ENCODE measurements at regions not wholly inside any gene's neighbourhood (a gene's known extent, or its start where the extent isn't known, plus 50 kb on each side); places are given as distances from the start of the nearest gene placed in this dataset.
"Not testable (repeated sequence)": the region's sequence is repeated elsewhere in the genome, so short reads cannot be mapped to it uniquely, and the experiment has no call there.

DNA sequence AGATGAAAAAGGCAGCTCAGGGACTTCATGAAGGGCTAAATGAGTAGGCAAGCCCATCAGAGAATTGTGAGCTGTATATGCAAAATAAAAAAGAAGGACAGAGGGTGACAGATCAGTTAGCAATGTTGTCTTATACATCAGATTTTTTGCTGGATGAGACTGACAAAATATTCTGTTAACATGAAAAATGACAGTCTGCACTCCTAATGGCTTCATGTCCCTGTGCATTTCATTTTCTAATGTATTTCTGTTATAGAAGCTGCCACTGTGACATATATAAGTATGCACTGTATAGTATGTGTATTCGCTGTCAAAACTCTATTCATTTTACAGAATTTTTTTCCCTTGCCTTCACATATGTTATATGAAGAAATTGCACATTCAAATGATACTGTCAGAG lies 559.5 kb downstream of the DMRTA1 start:
- no peak for DNase-seq

DNA sequence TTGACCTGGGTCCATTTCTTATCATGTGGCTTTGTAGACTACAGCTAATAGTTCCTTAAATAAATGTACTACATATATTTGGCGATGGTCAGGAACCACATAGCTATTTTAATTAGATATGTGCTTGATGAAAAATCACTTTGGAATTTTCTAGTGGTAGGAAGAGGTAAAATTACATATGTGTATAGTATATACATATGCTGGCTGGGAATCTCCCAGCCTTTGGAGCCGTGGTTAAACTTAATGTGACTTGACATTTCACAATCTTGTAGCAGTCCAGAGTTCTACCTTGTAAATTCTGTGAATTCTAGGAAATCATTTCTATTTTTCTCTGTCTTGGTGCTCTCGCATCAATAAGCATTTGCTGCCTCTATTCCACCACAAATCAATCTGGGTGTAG lies 565.0 kb downstream of the DMRTA1 start:
- DNase-seq, result no peak

DNA sequence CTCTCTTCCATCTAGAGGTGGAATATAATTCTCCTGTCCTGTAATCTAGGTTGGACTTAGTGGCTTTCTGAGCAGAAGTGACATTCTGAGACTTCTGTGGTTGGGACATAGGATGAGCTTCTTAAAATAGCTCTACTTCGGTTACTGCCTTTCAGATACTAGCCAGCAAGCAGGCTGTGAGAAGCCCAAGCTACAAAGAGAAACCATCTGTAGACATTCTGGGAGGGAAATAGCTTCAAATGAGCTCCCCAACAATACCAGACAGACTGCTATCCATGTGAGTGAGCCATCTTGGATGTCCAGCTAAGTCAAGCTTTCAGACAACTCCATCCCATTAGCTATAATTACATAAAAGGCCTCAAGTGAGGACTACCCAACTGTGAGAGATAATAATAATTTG lies 568.9 kb downstream of the DMRTA1 start:
- DNase-seq, result no peak

GRCh38 chr9:23036416-23036815 lies 589.8 kb downstream of the DMRTA1 start:
- no peak for DNase-seq

DNA sequence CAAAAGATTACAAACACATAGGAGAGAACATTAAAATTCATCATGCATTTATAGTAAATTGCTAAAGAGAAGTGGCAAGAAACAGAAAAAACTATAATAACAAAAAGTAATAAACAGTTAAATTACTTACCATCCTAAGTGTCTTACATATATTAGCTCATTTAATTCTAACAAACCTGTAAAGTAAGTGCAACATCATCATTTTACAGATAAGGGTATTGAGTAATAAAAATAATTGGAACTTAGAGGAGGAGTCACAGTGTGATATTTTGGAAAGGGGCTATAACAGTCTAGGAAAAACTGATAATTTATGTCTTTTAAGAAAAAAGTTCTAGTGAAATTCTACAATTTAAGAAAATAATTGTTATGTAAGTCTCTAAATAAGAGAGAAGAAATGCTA lies 592.8 kb downstream of the DMRTA1 start:
- DNase-seq, result no peak

DNA sequence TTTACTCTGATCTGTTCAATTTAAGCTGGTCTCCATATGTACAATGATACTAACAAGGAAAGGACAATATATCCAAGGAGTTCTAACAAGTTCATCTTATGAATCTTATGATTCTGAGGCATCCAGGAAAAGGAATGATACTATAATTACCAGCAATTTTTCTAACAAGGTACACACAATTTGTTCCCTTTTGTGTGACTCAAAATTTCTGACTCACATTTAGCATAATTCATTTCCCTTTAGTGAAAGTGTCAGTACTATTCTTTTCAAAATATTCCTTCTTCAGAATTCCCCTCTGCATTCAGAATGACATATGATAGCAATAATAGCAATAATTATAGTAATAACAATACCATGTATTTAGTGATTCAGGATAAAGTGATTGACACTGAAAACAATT lies 594.8 kb downstream of the DMRTA1 start:
- no peak for DNase-seq

DNA sequence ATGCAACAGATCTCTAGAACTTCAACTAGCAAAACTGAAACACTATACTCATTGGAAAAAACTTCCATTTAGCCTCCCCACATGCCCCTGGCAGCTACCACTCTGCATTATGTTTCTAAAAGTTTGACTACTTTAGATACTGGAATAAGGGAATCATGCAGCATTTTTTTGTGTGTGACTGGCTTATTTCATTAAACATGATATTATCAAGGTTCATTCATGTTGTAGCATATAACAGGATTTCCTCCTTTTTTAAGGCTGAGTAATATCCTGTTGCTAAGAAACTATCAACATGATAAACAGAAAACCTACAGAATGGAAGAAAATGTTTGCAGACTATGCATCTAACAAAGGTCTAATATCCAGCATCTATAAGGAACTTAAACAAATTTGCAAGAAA lies 597.9 kb downstream of the DMRTA1 start:
- no peak for DNase-seq

DNA sequence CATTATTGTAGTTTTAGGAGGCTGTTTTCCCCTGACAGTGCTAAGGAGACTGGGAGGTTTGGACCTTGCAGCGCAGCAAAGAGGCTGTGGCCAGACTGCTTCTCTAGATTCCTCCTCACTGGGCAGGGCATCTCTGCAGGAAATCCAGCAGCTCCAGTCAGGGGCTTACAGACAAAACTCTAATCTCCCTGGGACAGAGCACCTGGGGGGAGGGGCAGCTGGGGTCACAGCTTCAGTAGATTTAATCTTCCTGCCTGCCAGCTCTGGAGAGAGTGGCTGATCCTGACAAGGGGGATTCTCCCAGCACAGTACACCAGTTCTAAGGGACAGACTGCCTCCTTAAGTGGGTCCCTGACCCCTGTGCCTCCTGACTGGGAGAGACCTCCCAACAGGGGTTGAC lies 599.4 kb downstream of the DMRTA1 start:
- DNase-seq, result not testable (repeated sequence)

- DNase-seq, result no peak
These were observed 603.9 kb downstream of the DMRTA1 start for GRCh38 chr9:23050548-23050947.

GRCh38 chr9:23073136-23073535 lies 626.5 kb downstream of the DMRTA1 start:
- no peak for DNase-seq

DNA sequence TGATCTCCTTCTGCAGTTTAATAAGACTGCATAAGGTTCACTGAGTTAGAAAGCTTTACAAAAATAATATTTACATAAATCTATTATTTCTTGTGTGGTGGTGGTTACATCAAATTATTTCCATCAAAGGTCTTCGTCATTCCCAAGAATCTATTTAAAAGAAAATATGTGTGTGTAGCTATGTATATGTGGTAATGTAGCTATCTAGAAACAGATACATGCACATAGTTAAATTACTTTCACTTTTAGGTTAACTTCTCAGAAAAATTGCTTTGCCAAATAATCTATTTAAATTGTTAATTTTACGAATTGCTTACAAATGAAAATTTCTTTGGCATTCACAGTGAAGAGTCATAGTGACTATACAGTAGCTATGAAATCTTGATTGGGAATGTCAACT lies 633.2 kb downstream of the DMRTA1 start:
- DNase-seq, result no peak

- DNase-seq, result no peak
These were observed 634.8 kb downstream of the DMRTA1 start for GRCh38 chr9:23081377-23081776.

DNA sequence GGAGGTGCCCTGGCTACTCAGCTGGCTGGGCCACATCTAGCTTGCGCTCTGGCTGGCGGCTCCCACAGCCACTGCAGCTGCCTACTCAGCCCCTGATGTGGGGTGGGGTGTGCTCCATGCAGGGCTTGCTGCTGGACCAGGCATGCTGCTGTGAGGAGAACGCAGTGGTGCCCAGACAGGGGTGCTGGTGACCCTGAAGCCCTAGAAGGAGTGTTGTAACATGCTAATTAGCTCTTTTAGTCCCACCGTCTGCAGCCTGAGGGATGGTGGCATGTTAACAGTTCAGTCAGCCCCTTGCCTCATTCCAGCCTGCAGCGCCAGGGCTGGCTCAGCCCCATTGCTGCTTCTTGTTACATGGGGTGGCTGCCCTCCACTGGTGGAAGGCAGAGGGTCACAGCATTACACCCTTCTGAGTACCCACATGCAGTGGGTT lies 642.3 kb downstream of the DMRTA1 start:
- DNase-seq, result no peak

- no peak for DNase-seq
These were observed 671.0 kb downstream of the DMRTA1 start for GRCh38 chr9:23117616-23118015.

- no peak for DNase-seq
These were observed 674.0 kb downstream of the DMRTA1 start for GRCh38 chr9:23120630-23121029.

- peak; percentile 41 for DNase-seq
These were observed 676.5 kb downstream of the DMRTA1 start for GRCh38 chr9:23123048-23123632.

DNA sequence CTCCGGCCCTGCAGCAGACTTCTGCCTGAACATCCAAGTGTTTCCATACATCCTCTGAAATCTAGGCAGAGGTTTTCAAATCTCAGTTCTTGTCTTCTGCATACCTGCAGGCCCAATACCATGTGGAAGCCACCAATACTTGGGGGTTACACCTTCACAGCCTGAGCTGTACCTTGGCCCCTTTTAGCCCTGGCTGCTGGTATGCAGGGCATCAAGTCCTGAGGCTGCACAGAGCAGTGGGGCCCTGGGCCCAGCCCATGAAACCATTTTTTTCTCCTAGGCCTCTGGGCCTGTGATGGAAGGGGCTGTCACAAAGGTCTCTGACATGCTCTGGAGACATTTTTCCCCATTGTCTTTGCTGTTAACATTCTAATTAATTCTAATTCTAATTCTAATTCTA lies 680.6 kb downstream of the ELAVL2 start:
- DNase-seq, result no peak

GRCh38 chr9:23153058-23153457 lies 673.0 kb downstream of the ELAVL2 start:
- no peak for DNase-seq

- DNase-seq, result no peak
These were observed 665.5 kb downstream of the ELAVL2 start for GRCh38 chr9:23160491-23160890.

GRCh38 chr9:23160952-23161469 lies 665.0 kb downstream of the ELAVL2 start:
- DNase-seq, result no peak

DNA sequence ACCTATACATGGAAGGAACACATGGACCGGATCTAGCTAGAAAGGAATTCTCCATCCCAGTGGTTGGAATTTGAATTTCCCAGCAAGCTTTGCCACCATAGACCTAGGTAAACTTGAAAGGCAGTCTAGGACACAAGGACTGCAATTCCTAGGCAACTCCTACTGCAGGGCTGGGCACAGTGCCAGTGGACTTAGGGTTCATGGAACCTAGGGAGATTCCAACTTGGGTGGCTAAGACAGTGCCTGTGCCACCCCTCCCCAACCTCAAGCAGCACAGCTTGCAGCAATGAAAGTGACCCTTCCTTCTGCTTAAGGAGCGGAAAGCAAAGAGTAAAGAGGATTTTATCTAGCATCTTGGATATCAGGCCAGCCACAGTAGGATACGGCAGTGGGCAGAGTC lies 663.3 kb downstream of the ELAVL2 start:
- DNase-seq, result no peak

GRCh38 chr9:23171479-23171878 lies 654.6 kb downstream of the ELAVL2 start:
- DNase-seq, result no peak

GRCh38 chr9:23172206-23172605 lies 653.8 kb downstream of the ELAVL2 start:
- DNase-seq, result no peak

DNA sequence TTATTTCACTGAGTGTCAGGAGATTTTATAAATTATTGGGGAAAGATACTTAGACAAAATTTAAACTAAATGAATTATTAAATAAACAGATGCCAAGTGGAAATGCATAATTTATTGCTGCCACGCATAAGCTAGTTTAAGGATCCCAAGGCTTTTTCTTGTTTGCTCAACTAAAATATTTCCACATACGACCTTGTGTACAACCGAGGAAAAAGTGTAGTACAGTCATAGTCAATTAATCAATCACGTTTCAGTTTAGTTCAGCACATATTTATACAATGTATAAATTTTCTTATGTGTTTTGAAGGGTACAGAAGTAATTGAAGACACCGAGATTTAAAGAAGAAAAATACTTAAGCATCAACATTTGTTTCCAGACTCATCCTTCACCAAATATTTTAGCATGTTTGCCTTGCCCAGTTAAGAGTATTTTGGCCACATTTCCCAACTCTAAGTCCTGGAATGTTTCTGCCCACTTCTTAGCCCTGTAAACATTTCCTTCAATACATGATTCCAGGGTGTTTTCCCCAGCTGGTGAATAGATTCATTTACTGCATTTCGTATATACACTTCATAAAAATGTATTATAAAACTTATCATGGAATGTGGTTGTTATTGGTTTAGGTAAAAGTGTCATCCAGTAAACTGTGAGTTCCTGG lies 652.9 kb downstream of the ELAVL2 start:
- DNase-seq, result no peak

- DNase-seq, result no peak
These were observed 631.8 kb downstream of the ELAVL2 start for GRCh38 chr9:23194281-23194680.
